ENCODE measurements at regions not wholly inside any gene's neighbourhood (a gene's known extent, or its start where the extent isn't known, plus 50 kb on each side); places are given as distances from the start of the nearest gene placed in this dataset.

- TF ChIP-seq POLR2A (IDR thresholded peaks at IDR 0.05; ENCODE audit: low read depth, low read length) (no peak), TAF1 (IDR thresholded peaks at IDR 0.05; ENCODE audit: low read depth, low read length) (no peak)
Observed at GRCh38 chr9:134488331-134489280, 153.0 kb upstream of the COL5A1 start.

All from GM12891 (cell line).